CD4-positive, alpha-beta T cell treated with Interleukin-4 for 1 hour (primary cell): ENCODE measurements at regions not wholly inside any gene's neighbourhood (a gene's known extent, or its start where the extent isn't known, plus 50 kb on each side); places are given as distances from the start of the nearest gene placed in this dataset.

ENCODE experiments used
- DNase-seq, 2 donors: peaks; one replicate each; pipeline ENCODE4 v3.0.0-alpha.2; 2020 to 2022

DNA sequence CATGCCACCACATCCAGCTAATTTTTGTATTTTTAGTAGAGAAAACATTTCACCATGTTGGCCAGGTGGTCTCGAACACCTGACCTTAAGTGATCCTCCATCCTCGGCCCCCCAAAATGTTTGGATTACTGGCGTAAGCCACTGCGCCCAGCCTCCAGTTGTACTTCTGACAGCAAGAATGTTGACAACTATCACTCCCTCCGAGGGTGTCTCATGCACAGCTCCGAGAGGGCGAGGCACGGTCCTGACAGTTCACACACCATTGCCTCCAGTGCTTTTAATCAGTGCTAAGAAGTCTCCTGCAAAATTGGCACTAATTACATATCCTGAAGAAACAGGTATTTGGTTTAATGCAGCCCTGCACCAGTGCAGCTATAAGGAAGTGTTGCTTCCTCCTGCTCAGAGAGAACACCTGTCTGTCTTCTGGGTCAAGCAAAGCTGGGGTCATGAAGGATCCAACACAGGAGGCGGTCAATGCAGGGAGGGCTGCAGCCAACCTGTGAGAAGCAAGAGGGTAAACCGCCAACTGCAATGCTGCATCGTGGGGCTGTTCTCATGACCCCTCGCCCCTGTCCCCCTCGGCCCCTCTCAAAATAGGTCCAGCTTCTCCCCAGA, 184.0 kb downstream of the MED10 start:
- no peak for DNase-seq

DNA sequence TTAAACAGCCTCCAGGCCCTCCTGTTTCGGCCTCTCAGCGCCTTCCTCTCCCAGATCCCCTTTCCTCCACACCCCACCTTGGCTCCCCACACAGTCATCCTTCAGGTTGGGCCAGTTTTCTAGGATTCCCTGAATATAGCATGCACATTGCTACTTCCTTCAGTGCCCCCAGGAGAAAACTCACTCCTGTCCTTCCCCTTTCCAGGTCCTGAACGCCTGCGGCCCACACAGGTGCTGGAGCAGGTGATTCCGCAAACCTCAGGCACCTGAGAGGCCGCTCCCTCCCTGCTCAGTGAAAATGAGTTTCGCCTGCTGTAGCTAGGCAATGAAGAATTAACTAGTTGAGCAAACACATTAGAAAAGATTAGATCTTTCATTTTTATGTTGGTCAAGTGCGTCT, 185.0 kb downstream of the MED10 start:
- DNase-seq: no peak

DNA sequence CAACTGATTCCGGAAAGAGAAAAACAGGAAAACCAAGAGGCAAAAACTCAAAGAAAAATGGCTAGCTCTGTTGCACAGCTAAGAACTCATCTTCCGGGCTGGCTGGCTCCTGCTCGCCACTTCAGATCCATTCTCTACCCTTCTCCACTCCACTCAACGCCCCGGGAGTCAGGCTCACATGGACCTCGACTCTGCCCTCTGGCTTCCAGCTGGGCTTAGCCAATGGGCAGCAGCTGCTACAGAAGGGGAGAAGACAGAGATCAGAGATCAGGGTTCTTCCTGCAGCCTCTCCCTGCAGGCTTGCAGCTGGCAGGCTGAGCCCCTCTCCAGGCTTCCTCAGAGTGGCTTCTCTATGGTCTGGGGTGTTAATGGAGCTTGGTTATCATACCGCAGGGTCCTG, 187.5 kb downstream of the MED10 start:
- DNase-seq: no peak

DNA sequence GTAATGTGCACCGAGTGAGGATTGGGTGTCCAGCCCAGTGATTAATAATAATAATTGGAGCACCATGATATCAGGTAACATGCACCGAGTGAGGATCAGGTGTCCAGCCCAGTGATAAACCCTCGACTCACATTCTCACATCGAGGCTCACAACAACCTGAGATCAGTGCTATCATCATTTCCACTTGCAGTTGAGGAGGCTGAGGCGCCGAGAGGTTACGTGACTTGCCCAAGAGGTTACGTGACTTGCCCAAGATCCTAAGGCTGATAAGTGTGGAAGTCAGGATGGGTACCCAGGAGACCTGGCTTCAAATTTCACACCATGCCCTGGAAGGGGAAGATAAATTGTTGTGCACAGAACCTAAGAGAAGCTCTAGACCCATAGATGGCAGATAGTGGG, 189.4 kb downstream of the MED10 start:
- no peak for DNase-seq

DNA sequence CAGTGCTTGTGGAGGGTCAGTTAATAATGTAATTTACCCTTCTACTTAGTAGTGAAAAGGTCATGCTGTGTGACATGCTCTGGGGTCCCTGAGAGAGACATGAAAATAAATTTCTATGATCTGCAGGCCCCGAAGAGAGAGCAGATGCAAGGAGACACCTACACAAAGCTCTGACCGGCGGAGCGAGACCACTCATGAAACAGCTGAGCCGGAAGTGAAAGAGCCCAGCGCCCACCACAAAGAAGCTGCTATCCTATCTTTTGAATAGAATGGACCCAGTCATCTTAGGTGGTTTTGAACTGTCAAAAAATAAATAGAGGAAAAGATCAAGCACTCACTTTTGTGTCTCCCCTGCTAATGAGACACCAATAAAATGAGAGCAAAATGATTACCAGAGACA, 190.0 kb downstream of the MED10 start:
- DNase-seq: no peak

DNA sequence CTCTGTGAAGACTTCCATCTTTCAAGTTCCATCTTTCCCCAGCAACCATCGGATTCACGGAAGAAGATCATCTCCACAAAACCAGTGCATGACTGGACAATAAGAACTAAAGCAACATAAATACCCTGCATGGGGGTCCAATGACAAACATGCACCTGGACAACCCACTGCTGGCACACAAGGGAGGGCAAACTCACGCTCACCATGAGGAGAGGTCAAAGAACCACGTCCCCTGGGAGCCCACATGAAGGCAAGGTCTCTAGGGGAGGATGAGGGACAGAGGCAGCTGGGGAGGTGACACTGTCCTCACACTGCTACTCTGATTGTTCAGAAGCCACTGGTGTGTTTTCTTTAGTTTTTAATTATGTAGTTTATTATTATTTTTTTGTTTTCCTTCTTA, 190.8 kb downstream of the MED10 start:
- DNase-seq: no peak

DNA sequence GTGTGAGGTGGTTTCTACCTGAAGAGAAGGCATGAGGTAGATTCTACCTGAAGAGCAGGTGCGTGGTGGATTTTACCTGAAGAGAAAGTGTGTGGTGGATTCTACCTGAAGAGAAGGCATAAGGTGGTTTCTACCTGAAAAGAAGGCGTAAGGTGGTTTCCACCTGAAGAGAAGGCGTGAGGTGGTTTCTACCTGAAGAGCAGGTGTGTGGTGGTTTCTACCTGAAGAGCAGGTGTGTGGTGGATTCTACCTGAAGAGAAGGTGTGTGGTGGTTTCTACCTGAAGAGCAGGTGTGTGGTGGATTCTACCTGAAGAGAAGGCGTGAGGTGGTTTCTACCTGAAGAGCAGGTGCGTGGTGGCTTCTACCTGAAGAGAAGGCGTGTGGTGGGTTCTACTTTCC, 192.8 kb downstream of the MED10 start:
- no peak for DNase-seq

DNA sequence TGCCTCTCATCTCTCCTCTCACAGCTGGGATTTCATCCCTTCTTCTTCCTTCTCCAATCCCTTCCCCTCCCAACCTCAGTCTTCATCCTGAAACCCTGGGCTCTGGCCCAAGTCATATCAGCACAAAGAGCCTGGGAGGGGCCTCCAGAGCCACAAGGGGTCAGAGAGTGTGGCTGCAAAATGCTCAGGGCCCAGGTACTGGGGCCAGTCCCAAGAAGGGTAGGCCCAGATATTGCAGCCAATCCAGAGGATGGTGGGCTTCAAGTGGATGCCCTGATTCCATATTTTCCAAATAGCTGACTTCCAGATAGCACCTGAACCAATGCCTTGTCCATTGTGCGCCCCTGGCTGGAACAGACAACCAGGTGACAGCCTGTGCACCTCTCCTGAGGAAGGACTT, 193.9 kb downstream of the MED10 start:
- no peak for DNase-seq

DNA sequence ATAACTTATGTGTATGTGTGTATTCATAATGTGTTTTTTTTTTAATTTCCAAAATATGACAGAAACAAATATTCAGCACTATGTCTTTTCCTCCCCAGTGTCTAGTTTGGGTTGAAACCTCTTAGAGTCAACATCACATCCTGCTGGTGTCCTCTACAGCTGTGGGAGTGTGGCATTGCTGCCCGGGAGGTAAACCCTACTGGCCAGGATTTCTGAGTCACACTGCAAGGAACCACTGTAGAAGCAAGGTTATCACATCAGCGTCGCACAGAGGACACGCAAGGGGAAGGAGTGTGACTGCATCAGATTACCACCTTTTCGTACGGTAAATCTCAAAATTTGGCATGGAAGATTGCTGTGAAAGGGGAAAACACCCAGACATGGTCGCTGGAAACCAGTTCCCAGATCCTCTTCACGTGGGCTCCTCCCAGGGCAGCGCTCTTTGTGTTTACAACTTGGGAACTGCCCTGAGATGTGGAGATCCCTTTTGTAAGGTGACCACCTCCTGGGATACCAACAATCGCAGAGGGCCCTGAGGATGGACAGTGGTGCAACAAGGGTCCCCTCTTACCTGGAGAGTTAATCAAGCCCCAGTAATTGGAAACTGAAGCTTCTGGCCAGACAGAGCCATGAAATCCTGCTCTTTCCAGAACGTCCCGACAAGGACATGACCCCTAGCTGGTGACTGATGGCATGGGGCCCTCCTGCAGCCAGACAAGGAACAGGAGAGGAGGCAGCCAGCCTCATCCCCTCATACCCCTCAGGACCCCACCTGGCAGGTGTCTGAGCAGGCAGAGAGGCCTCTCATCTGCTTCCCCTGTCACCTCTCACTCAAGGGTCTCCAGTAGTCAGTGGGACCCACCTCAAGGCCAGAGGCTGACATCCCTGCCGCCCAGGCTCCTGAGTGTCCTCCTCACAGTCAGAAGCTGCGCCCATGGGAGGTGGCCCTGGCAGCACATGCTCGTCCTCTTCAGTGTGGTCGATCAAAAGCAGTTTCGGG, 194.7 kb downstream of the MED10 start:
- DNase-seq: no peak

DNA sequence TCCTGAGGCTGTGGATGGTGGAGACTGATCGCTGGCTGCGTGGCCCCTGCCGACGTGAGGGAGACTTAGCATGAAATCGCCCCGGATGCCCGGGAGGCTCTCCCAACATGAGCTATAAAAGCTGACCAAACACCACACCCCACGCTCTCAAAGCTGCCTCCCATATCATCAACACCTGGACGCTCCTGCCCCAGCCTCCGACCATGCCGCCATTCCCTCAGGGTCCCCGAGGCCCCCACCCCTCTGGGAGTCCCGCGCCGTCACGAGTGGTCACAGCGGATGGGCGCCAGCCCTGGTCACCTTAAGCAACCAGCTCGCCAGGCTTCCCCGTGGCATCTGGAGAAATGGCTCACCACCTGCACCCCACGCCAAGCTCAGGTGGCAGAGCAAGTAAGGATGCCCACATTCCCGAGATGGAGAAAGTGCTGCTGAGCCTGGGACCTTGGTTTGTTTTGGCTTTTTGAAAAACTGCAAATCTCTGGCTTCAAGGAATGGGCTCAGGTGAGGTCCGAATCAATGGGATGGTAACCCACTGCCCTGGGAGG, 196.0 kb downstream of the MED10 start:
- DNase-seq: no peak

DNA sequence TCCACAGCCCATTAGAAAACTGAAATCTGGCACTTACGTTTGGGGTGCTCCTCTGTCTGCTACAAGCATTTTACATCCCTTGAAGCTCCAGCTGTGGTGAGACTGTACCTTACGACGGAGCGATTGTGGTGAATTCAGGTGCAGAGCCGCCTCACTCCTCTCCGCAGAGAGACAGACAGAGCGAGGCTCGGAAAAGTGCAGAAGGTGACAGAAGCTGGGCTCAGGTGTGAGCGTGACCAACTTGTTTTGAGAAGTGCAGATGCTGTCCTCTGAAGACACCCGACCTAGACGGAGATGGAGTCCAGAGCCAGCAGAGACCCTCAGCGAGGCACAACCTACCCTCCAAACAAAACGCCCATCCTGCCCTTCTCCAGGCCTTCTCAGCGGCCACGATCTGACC, 196.5 kb downstream of the MED10 start:
- DNase-seq: no peak

DNA sequence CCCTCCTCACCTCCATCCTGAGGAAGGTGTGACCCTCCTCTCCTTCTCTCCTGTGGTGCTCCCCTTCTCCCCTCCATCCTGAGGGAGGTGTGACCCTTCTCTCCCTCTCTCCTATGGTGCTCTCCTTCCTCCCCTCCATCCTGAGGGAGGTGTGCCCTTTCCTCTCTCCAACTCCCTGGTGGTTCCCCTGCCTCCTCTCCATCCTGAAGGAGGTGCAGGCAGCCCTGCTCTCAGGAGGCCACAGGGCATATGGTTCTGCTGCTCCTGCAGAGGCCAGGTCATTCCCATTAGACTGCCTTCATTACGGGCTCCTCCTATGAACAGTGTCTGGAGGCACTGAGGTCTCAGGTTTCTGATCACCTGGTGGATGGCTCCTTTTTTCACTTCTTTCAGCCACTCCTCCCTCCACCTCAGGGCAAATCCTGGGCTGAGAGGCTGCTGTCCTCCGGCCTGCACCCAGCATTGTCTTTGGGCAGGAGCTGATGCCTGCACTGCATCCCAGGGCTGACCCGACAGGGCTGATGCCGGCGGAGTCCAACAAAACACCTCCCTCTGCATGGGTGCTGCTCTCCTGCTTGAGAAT, 197.1 kb downstream of the MED10 start:
- DNase-seq: no peak

DNA sequence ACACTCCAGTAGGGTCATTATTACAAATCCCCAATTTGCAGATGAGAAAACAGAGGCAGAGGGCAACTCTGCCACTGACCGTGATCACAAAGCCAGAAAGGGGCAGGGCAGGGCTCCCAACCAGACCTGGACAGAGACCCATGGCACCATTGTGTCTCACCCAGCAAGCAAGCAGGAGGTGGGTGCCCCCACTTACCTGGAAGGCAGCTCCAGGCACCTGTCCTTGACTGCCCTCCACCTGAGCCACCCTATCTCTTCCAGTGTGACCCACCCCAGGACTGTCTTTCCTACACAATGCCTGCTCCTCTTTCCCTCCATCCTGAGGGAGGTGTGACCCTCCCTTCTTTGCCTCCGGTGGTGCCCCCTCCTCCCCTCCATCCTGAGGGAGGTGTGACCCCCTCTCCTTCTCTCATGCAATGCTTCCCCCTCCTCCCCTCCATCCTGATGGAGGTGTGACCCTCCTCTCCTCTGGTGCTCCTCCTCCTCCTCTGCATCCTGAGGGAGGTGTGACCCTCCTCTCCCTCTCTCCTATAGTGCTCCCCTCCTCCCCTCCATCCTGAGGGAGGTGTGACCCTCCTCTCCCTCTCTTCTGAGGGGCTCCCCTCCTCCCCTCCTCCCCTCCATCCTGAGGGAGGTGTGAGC, 198.0 kb downstream of the MED10 start:
- no peak for DNase-seq

DNA sequence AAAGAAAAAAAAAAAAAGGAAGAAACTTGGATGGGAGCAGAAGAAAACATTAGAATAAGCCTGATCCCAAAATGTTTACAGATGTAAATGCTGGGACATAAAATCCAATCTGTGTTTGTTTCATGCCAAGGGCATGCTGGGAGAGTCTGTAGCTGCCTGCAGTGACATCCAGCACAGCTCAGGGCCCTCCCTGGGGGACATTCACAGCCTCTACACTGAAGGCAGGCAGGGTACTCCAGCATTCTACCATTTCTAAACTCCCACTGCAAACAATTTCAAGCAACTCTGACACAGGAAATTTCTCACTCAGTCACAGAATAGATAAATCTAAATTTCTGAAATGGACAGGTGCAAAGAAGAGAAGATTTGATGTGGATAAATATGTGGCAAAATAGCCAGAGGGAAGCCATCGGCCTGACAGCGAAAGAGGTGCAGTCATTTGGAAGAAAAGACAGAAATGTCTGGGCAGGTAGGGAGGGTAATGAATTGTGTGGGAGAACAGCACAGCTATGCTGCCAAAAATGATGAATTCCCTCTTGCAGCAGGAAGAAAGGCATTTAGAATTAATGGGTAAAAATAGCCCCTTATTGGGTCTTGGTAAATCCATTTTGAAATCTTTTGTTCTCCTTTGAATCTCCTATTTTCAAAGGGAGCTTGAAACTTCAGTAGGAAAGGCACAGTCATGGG, 199.4 kb downstream of the MED10 start:
- no peak for DNase-seq

DNA sequence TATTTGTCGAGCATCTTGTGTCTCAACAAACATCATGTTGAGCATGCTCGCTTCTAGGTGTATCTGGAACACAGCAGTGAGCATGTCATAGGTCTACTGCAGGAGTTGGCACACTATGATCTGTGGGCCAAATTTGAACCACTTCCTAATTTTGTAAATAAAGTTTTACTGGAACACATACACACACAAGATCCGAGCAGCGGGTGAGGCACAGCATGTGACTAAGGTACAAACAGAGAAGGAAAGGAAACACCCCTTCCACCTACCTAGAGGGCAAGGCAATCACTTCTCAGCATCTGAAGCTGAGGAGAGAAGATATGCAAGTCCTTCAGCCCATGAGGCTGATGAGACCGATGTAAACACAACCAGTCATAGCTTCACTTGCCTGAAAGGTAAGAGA, 200.4 kb downstream of the MED10 start:
- DNase-seq: no peak

DNA sequence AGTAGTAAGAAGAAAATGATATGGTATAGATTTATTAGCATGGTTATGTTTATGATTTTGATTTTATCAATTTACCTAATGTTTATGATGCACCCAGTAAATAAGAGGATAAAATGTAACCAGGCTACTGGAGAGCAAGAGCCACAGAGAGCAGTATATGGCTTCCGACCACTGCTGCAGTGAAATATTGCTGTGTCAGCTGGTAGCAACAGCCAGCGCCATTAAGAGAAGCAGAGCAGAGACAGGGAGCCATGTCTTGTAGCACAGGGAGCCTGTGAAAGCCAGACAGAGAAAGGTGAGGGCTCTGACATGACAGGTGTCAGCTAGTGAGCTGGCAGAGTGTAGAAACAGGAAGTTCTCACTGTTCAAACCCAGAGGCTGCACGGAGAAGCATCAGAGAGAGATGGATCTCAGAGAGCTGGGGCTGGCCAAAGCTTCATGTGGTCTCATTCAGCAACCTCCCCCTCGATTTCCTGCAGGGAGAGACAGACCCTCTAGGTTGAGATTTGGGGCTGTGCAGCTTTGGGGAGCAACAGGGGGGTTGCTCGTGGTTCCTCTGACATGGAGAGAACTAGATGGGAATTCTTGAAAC, 202.1 kb downstream of the MED10 start:
- DNase-seq: no peak

DNA sequence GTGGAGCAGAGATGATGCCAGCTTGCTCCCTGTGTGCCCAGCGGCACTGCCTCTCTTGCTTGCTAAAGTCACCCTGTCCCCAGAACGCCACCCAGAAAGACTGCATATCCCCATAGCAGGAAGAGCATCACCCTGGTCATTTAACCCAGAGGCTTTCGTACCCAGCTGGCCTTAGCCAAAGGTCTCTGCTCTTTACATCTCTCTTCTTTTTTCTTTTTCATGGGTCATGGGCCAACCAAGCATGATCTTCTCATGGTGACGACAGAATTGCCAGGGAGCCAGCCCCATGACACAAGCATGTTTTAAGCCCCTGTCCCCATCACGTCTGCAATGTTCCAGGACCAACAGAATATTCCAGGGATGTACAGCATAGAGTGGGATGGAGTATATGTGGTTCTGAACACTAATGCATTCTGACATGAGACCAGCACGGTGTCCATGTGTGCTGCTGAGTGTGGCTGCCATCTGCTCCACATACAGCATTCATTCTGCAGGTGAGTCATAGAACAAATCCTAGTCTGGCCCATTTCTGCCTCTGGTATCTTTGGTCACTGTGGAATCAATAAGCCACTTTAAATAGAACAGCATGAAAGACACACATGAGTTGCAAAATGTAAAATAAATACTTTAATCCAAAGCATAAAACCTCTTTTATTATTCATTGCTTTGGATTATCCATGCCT, 203.0 kb downstream of the MED10 start:
- DNase-seq: no peak

DNA sequence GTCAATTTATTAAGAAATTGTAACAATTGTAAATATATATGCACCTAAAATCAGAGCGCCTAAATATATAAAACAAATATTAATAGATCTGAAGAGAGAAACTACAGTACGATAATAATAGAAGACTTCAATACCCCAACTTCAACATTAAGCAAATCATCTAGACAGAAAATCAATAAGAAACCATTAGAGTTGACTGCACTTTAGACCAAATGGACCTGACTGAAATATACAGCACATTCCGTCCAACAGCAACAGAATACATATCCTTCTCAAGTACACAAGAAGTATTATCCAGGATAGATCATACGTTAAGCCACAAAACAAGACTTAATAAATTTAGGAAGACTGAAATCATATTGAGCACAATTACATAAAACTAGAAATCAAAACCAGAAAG, 208.7 kb downstream of the MED10 start:
- no peak for DNase-seq

DNA sequence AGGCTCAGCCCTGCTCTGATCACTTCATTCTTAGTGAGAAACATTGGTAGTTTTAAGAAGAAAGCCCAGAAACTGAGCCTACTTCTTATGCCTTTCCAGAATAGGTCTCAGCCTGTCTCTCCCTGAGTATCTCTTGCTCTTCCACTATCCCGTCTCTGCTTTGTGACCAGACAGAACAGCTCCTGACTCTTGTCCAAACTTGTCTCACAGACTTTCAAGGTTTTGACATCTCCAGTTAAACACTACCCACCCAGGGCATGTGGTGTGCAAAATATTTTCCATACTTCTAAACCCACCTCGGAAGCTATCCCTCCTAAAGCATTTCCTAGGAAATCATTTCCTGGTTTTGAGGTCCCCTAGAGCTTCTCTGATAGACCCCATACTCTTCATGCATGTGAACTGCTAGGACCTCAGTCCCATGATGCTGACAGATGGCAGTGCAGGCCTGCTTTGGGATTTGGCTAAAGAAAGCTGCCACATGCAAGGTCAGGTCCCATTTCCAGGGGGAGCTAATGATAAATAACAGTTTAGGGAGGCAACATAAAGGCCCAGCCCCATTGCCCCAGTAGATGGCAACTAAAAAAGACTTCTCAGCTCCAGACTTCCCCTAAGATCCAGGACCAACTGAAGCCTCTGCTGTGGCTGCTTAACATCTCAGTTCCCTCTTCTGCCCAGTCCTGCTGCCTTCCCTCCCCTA, 211.5 kb downstream of the MED10 start:
- DNase-seq: no peak

DNA sequence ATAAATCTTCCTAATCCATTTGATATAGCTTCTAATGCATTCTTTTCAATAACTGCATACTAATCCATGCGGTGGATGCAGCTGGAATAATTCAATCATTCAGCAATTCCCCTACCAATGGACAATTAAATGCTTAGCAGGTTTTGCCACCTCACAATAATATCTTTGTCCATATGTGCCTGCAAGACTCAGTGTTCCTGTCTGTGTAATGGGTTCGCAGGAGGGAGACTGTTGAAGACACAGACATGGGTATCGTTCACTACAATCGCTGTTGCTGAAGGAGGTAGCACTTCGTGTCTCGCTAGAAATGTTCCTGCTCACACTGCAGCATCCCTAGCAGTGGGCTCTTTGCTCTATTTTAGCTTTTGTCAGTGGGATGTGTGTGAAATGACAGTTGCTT, 214.4 kb downstream of the MED10 start:
- DNase-seq: no peak

DNA sequence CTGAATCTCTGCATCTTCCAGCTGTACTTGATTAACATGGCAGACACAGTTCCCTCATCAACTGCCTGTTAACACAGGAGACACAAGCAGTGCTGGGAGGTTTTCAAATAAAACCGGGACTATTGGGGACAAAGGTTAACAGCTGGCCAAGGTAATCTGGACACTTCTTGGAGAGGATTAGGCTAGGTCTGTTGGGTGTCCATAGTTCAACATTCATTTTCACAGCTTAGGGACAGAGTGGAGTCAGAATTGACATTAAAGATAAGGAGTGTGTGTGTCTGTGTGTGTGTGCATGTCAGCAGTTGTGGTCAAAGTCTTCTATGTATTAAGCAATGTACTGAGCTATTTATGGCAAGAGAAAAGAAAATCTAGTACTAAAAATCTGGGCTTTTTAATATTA, 216.2 kb downstream of the MED10 start:
- no peak for DNase-seq
